ENCODE measurements at regions not wholly inside any gene's neighbourhood (a gene's known extent, or its start where the extent isn't known, plus 50 kb on each side); places are given as distances from the start of the nearest gene placed in this dataset.
"Not testable (repeated sequence)": the region's sequence is repeated elsewhere in the genome, so short reads cannot be mapped to it uniquely, and the experiment has no call there.

DNA sequence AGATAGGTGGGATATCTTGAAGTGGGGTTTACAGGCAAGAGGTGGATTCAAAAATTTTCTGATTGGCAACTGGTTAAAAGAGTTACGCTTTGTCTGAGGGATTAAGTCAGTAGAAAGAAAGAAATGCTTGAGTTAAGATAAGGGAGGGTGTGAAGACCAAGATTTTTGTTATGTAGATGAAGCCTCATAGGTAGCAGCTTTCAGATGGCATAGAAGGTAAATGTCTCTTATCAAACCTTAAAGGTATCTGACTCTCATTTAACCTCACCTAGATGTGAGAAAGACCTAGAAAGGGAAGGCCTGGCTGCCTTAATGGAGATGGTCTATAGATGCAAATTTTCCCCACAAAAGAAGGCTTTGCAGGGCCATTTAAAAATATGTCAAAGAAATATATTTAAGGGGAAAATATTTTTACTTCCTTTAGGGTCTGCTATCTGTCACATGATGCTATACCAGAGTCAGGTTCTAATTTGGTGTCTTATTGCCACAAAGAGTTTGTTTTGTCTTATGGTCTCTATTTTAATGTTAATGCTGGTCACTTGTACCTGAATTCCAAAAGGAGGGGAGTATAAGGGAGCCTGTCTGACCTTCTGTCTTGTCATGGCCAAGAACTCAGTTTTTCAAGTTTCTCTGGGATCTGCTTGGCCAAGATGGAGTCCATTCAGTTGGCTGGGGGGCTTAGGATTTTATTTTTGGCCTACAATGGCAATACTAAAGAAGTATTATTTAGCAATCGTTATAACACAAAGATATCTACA, 699.1 kb upstream of the AMOT start:
- no peak overlapping the region for H3K4me2 ChIP-seq
- H3K4me3 ChIP-seq, result no peak overlapping the region
- H3K4me1 ChIP-seq, result no peaks in the 10 kb centered on the region
- H3K36me3 ChIP-seq, result no peaks in the 10 kb centered on the region
- TF ChIP-seq Cebpa-rat (IDR thresholded peaks at IDR 0.05), result no peak
- no peak overlapping the region for H3K27ac ChIP-seq
- no peak overlapping the region for H3K9ac ChIP-seq
- H4K20me1 ChIP-seq, result no peaks in the 10 kb centered on the region
- H3K27me3 ChIP-seq, result peaks cover 23 to 98% (median 70%) of the 10 kb centered on the region in 11 experiments; a peak in 21 of 22 replicates
- no peaks in the 10 kb centered on the region for H3K9me3 ChIP-seq (replicated peaks in 1 of 11)

DNA sequence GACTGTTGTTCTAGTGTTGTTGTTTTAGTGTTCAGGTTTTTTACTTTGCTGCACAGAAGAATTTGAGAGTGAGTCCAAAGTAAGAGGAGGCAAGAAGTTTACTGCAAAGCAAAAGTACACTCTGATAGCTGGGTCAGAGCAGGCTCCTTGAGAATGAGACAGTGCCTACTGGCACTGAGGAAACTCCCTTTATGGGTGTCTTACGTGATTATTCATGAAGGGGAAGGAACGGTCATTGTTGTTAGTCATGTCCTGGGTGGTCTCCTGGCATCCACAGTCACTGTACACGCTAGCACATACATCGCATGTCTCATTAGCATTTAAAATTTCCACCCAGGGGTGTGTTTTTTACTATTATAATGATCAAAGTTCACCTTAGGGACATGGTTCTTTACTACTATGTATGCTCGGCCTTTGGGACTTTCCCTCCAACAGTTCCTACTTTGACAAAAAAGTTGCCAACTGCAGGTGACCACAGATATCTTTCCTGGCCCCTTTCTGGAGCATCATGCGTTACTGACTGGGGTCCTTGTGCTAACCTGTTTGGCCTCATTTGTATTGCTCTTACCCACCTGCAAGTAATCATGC, 688.9 kb upstream of the AMOT start:
- TF ChIP-seq Cebpa-rat (IDR thresholded peaks at IDR 0.05), result no peak
- Histone ChIP-seq H3K27ac (no peak overlapping the region), H3K9me3 (replicated peaks in 1 of 11) (no peaks in the 10 kb centered on the region), H3K27me3 (peaks cover 11 to 93% (median 82%) of the 10 kb centered on the region in 11 experiments), H3K4me3 (no peak overlapping the region), H4K20me1 (no peaks in the 10 kb centered on the region), H3K36me3 (no peaks in the 10 kb centered on the region), H3K4me1 (no peaks in the 10 kb centered on the region), H3K9ac (no peak overlapping the region), H3K4me2 (no peak overlapping the region)

- H3K27ac ChIP-seq, result no peak overlapping the region
- no peaks in the 10 kb centered on the region for H3K9me3 ChIP-seq (replicated peaks in 1 of 11)
- no peak overlapping the region for H3K4me2 ChIP-seq
- H3K27me3 ChIP-seq, result peaks cover 25 to 93% (median 78%) of the 10 kb centered on the region in 11 experiments
- H3K9ac ChIP-seq, result no peak overlapping the region
- no peaks in the 10 kb centered on the region for H4K20me1 ChIP-seq
- no peak overlapping the region for H3K4me3 ChIP-seq
- H3K4me1 ChIP-seq, result no peaks in the 10 kb centered on the region
- H3K36me3 ChIP-seq, result no peaks in the 10 kb centered on the region
- no peak for TF ChIP-seq Cebpa-rat (IDR thresholded peaks at IDR 0.05)
Observed at GRCh38 chrX:113522814-113523213, 682.2 kb upstream of the AMOT start.

DNA sequence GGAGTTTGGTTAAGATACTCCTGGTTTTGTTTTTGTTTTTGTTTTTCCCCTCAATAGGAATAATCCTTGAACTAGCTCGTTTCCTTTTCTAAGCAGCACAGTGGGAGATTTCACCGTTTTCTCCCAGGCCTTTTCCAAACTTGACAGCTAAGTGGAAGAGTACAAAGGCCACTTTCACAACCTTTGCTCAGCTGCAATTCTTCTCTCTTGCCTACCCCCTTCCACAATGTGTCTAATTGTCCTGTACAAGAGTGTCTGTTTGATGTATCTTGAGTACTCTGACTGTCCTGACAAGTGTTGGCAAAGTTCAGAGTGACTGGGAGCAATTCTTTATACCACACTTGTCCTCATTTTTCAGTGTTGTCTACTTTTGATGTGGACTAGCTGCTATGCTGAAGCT, 674.3 kb upstream of the AMOT start:
- TF ChIP-seq Cebpa-rat (IDR thresholded peaks at IDR 0.05), result no peak
- peaks cover 46 to 99% (median 92%) of the 10 kb centered on the region in 11 experiments for H3K27me3 ChIP-seq

GRCh38 chrX:113512700-113513395, 672.2 kb upstream of the AMOT start:
- Histone ChIP-seq H3K4me3 (no peak overlapping the region), H3K4me1 (no peaks in the 10 kb centered on the region), H3K9me3 (replicated peaks in 1 of 11) (no peaks in the 10 kb centered on the region), H4K20me1 (no peaks in the 10 kb centered on the region), H3K9ac (no peak overlapping the region), H3K27me3 (peaks cover 41 to 99% (median 94%) of the 10 kb centered on the region in 11 experiments), H3K27ac (no peak overlapping the region), H3K36me3 (no peaks in the 10 kb centered on the region), H3K4me2 (no peak overlapping the region)
- TF ChIP-seq Cebpa-rat (IDR thresholded peaks at IDR 0.05), result no peak

More for the DNA sequence above, 674.3 kb upstream of the AMOT start:
- H4K20me1 ChIP-seq, result no peaks in the 10 kb centered on the region
- no peaks in the 10 kb centered on the region for H3K36me3 ChIP-seq
- H3K9me3 ChIP-seq (replicated peaks in 1 of 11), result no peaks in the 10 kb centered on the region
- no peaks in the 10 kb centered on the region for H3K4me1 ChIP-seq
- H3K27ac ChIP-seq, result no peak overlapping the region
- H3K4me3 ChIP-seq, result no peak overlapping the region
- H3K9ac ChIP-seq, result no peak overlapping the region
- H3K4me2 ChIP-seq, result no peak overlapping the region

GRCh38 chrX:113510586-113510985, 670.0 kb upstream of the AMOT start:
- H3K36me3 ChIP-seq, result no peaks in the 10 kb centered on the region
- no peak overlapping the region for H3K9ac ChIP-seq
- H4K20me1 ChIP-seq, result no peaks in the 10 kb centered on the region
- no peak overlapping the region for H3K27ac ChIP-seq
- H3K4me1 ChIP-seq, result no peaks in the 10 kb centered on the region
- no peaks in the 10 kb centered on the region for H3K9me3 ChIP-seq (replicated peaks in 1 of 11)
- peaks cover 43 to 98% (median 90%) of the 10 kb centered on the region in 11 experiments for H3K27me3 ChIP-seq
- H3K4me3 ChIP-seq, result no peak overlapping the region
- no peak overlapping the region for H3K4me2 ChIP-seq
- no peak for TF ChIP-seq Cebpa-rat (IDR thresholded peaks at IDR 0.05)

GRCh38 chrX:113492895-113493294, 652.3 kb upstream of the AMOT start:
- no peak overlapping the region for H3K4me2 ChIP-seq
- H4K20me1 ChIP-seq, result no peaks in the 10 kb centered on the region
- no peak for TF ChIP-seq Cebpa-rat (IDR thresholded peaks at IDR 0.05)
- H3K4me3 ChIP-seq, result no peak overlapping the region
- no peaks in the 10 kb centered on the region; a peak in 1 of 22 replicates for H3K9me3 ChIP-seq (replicated peaks in 1 of 11)
- H3K27ac ChIP-seq, result no peak overlapping the region
- H3K9ac ChIP-seq, result no peak overlapping the region
- H3K27me3 ChIP-seq, result peaks cover 45 to 100% (median 96%) of the 10 kb centered on the region in 11 experiments
- no peaks in the 10 kb centered on the region for H3K4me1 ChIP-seq
- no peaks in the 10 kb centered on the region for H3K36me3 ChIP-seq

DNA sequence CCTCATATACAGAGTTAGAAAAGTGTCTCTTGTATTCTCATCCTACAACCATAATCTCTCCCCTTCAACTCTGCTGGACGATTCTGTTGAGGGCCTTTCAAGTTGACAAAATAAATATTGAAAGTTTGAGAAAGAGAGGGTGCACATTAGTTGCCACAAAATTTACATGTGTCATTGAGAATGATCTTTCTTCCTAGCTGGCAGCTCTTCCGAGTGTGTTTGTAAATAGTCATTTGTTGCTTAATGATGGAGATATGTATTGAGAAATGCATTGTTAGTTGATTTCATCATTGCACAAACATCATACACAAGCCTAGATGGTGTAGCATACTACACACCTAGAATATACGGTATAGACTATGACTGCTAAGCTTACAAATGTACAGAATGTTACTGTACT, 632.8 kb upstream of the AMOT start:
- no peak for TF ChIP-seq Cebpa-rat (IDR thresholded peaks at IDR 0.05)
- peaks cover 46 to 91% (median 87%) of the 10 kb centered on the region in 11 experiments for H3K27me3 ChIP-seq
- H3K9me3 ChIP-seq (replicated peaks in 1 of 11), result peaks cover 0 to 3% (median 0%) of the 10 kb centered on the region in 11 experiments; a peak in 2 of 22 replicates
- no peak overlapping the region for H3K4me3 ChIP-seq
- H3K9ac ChIP-seq, result no peak overlapping the region
- H3K36me3 ChIP-seq, result no peaks in the 10 kb centered on the region
- H3K27ac ChIP-seq, result peak overlapping the region in 2 of 11 experiments; percentile 35 to 53; a peak in 2 of 22 replicates
- H3K4me2 ChIP-seq, result no peak overlapping the region; a peak in 1 of 22 replicates
- no peaks in the 10 kb centered on the region for H4K20me1 ChIP-seq
- peaks cover 0 to 4% (median 0%) of the 10 kb centered on the region in 10 experiments; a peak in 1 of 20 replicates for H3K4me1 ChIP-seq

DNA sequence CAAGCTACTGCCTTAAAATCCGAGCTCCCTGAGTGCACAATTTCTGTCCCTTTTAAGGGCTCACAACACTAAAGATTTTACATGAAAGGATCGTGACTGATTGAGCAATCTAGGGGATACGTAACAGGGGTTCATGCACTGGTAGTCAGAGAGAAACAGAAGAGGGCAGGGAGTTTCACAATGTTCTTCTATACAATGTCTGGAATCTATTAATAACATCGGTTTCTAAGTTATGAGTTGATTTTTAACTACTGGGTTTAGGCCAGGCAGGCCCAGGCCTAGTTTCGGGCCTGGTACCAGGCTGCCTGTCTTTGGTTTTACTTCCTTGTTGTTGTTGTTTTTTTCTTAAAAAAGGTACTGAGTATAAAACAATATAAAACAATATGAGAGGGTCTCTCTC, 632.4 kb upstream of the AMOT start:
- H3K4me3 ChIP-seq; H4K20me1 ChIP-seq; H3K4me1 ChIP-seq; H3K9ac ChIP-seq; H3K36me3 ChIP-seq; H3K9me3 ChIP-seq (replicated peaks in 1 of 11): not testable (repeated sequence)
- peak in 2 of 11 experiments; percentile 5 to 21; a peak in 2 of 22 replicates for TF ChIP-seq Cebpa-rat (IDR thresholded peaks at IDR 0.05)
- Histone ChIP-seq H3K4me2 (peak overlapping the region in 1 of 11 experiments; percentile 0; a peak in 1 of 22 replicates), H3K27ac (peak overlapping the region in 2 of 11 experiments; percentile 35 to 53; a peak in 2 of 22 replicates), H3K27me3 (peaks cover 46 to 95% (median 91%) of the 10 kb centered on the region in 11 experiments)

Measured in BLaER1 treated with 17β-estradiol and CSF1 and Interleukin-3, amounts not matched to agents 10 nM and 100 nM (cell line).